ENCODE measurements at regions not wholly inside any gene's neighbourhood (a gene's known extent, or its start where the extent isn't known, plus 50 kb on each side); places are given as distances from the start of the nearest gene placed in this dataset.
"Not testable (repeated sequence)": the region's sequence is repeated elsewhere in the genome, so short reads cannot be mapped to it uniquely, and the experiment has no call there.

DNA sequence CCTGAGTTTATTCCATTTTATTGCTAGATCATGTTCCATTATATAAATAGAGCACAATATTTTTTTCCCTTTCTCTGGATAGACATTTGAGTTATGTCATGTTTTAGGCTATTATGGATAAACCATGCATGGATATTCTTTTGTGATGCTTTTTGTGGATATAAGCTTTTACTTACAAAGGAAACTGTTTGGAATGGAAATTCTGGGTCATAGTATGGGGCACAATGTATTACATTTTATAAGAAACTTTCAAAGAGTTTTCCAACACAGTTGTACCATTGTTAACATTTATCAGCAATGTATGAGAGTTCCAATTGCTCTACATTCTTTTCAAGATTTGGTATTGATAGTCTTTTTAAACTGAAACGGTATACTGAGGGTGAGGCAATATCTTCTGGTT lies 749.4 kb downstream of the SOCS6 start:
- no peak for DNase-seq

DNA sequence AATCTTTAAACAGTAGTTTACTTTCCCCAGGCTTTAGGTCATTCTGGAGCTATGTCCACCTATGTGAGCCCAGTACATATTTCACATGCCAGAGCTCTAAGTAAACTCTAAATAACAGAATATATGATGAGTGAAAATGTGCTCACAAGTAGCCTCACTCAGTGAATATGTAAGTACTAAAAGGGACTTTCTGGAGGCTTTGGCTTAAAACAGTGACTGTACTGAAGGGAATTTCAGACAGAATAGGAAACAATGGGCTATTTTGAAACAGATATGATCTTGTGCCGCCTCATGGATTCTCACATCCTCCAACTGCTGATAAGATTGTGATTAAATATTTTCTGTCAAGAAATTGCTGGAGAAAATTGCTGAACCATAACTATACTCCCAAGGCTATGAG lies 747.9 kb downstream of the SOCS6 start:
- no peak for DNase-seq

DNA sequence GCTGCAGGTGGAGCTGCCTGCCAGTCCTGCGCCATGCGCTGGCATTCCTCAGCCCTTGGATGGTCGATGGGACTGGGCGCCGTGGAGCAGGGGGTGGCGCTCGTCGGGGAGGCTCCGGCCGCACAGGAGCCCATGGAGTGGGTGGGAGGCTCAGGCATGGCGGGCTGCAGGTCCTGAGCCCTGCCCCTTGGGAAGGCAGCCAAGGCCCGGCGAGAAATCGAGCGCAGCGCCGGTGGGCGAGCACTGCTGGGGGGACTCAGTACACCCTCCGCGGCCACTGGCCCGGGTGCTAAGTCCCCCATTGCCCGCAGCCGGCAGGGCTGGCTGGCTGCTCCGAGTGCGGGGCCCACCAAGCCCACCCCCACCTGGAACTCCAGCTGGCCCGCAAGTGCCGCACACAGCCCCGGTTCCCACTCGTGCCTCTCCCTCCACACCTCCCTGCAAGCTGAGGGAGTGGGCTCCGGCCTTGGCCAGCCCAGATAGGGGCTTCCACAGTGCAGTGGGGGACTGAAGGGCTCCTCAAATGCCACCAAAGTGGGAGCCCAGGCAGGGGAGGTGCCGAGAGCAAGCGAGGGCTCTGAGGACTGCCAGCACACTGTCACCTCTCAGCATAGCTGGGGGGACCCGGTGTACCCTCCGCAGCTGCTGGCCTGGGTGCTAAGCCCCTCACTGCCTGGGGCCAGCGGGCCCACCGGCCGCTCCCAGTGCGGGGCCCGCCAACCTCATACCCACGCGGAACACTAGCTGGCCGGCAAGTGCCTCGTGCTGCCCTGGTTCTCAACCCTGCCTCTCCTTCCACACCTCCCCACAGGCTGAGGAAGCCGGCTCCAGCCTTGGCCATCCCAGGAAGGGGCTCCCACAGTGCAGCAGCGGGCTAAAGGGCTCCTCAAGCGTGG lies 742.7 kb downstream of the SOCS6 start:
- DNase-seq, result not testable (repeated sequence)

DNA sequence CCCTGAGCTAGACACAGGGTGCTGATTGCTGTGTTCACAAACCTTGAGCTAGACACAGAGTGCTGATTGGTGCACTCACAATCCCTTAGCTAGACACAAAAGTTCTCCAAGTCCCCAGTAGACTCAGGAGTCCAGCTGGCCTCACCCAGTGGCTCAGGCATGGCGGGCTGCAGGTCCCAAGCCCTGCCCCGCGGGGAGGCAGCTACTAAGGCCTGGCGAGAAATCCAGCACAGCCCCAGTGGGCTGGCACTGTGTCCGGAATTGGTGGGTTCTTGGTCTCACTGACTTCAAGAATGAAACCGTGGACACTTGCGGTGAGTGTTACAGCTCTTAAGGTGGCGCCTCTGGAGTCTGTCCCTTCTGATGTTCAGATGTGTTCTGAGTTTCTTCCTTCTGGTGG lies 741.2 kb downstream of the SOCS6 start:
- not testable (repeated sequence) for DNase-seq

DNA sequence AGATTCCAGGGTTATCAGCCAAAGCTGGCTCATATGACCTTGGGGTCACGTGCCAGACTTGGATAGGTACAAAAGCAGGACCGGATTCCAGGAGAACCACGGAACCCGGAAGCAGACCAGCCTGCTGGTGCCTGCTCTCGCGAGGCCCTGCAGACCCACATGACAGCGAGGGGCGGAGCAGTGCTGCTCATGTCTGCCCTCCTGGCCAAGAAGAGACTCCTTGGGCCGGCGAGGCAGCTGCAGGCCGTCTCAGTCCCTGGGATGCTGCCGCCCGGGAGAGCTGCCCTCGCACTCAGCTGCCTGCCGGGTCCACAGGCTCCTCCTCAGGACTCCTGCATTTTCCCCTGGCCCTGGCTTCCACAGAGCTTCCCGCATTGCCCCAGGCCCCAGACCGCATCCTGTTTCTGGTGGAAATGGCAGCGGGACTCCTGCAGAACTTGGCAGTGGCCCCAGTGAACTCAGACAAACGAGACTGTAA lies 739.5 kb downstream of the SOCS6 start:
- DNase-seq, result peak in 1 of 2 experiments; percentile 5

GRCh38 chr18:71027531-71027930 lies 738.7 kb downstream of the SOCS6 start:
- no peak for DNase-seq

GRCh38 chr18:71025505-71026225 lies 736.8 kb downstream of the SOCS6 start:
- DNase-seq, result no peak

- DNase-seq, result no peak
These were observed 733.5 kb downstream of the SOCS6 start for GRCh38 chr18:71022389-71022788.

- DNase-seq, result no peak
These were observed 732.2 kb downstream of the SOCS6 start for GRCh38 chr18:71021030-71021362.

DNA sequence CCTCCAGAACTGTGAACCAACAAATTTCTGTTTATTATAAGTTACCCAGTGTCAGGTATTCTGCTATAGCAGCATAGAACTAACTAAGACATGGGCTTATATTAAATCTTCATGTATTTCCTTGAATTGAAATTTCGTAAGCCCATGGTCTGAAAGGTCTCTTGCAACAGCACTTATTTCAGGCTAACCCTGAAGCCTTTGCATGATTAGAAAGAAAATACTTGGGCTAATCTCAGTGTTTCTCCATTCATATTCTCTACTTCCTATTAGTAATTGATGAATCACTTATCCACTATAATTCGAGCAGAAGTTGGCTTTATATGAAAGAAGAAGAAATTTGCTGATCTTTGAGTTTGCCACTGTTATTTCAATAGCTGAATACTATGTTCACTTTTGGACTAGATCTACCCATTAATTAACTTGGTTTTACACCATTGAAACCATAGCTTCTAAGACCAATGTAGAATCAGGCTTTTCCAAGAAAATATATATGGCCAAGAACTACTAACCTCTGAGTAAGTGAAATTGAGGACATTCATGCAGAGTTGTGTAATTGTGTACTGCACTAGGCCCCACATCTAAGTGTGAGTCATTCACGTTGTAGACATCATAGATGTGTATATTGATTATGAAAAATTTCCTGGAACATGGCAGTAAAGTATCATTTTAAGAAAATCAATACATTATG lies 731.6 kb downstream of the SOCS6 start:
- DNase-seq, result no peak

GRCh38 chr18:71018816-71019215 lies 730.0 kb downstream of the SOCS6 start:
- DNase-seq, result no peak

DNA sequence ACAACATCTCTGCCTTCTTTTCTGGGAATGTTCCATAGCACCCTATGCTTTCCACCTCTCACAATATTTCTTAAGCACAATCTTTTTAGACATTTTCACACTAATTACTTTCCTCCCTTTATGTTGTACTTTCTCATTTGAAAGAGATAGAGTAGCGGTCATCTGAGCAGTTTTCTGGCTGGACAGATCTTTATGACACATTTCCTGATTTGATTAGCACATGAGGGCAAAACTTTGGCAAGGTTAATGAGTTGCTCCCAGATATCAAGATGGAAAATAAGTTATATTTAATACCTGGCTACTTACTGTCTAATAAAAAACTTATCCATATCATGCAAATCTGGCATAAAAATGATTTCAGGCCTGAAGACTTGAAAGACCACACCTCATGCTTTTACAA lies 723.9 kb downstream of the SOCS6 start:
- DNase-seq, result no peak

DNA sequence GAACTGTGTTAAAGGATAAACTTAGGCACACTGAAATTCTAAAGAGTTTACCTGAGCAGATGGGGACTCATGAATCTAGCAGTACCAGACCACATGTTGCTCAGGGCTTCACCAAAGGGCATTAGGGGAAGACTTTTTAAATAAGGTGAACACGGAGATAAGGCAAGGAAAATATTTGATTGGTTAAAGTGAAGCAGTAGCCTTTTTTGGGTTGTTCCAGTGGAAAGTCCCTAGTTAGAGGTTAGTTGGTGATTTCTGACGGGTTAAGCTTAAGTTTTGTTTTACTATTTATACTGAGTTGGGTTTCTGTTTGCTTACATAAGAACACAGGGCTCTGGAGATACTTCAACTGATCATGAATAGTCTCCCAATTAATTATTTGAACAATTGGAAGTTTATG lies 722.5 kb downstream of the SOCS6 start:
- DNase-seq, result no peak

- DNase-seq, result no peak
These were observed 719.4 kb downstream of the SOCS6 start for GRCh38 chr18:71008257-71008656.

GRCh38 chr18:71001597-71001996 lies 712.8 kb downstream of the SOCS6 start:
- no peak for DNase-seq

DNA sequence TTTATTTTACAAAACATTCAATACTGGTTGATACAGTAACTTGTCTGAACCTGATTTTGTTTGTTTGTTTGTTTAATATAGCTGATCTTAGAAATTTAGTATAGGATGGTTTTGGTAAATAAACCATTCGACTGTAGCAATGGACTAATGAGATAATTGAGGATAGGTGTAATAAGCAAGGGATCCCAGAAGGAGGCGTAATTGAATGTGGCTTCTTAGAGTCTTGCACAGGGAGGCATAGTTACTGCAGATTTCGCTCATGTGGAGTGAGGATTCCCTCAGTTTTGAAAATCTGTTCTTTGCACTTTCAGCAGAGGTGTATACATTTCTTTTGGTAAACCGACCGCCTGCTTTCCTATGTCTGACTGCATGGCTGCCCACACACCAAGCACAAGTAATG lies 709.6 kb downstream of the SOCS6 start:
- no peak for DNase-seq

DNA sequence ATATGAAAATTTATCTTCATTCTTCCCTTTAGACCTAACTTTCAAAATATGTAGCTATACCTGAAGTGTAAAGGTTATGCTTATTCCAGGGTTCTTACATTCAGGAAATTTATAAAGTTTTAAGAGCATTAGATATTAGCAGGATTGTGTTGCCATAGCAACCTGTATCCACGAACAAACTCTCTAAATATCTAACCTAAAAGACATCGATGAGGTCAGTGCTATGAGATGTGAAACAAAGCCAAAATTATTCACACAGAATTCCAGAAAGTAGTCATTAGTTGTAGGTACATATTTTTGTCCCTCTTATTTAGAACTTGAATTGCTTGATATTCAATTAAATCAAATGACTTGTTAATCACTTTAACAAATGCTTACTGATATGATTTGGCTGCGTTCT lies 705.3 kb downstream of the SOCS6 start:
- DNase-seq, result no peak

DNA sequence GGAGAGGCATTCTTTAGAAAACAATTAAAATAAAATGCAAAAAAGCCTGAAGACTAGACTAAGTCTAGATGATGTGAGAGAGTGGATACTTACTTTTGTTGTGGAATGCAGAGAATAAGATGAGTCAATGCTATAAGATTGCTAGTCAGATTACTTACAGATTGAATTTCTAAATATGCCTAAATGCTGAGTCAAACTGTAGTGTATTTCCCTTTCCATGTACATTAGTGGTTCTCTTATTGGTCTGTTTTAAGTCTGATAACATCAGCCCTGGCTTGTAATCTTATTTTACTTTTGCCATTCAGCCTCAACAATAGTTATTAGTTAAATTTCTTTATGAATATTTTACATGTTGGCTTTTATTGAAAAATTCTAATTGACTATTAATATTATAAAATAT lies 702.7 kb downstream of the SOCS6 start:
- no peak for DNase-seq

GRCh38 chr18:70985948-70986347 lies 697.1 kb downstream of the SOCS6 start:
- DNase-seq, result no peak

- no peak for DNase-seq
These were observed 693.4 kb downstream of the SOCS6 start for GRCh38 chr18:70982292-70982691.

GRCh38 chr18:70981400-70982140 lies 692.7 kb downstream of the SOCS6 start:
- DNase-seq, result peak in 1 of 2 experiments; percentile 34

DNA sequence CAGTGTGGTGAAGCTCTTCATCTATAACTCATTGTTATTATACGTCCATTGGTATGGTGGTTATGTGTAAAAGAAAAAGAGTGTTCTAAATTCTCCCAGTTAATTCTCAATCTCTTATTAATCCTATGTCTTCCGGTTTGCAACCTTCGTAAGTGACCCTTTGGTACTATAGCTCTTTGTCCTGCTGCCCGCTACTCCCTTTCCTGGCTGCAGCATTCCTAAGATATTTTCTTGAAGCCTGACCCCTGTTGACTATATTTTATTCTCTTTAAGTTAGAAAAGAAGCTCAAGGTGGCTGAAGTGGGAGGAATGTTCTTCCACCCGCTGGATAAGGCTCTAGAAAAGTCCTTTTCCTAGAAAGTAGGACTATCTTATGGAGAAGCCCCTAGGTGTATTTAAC lies 684.8 kb downstream of the SOCS6 start:
- no peak for DNase-seq

GRCh38 chr18:70966419-70966818 lies 677.6 kb downstream of the SOCS6 start:
- DNase-seq, result no peak

Data from NCI-H2081 (cell line).